Liver (tissue), 8 donors: ENCODE measurements at regions not wholly inside any gene's neighbourhood (a gene's known extent, or its start where the extent isn't known, plus 50 kb on each side); places are given as distances from the start of the nearest gene placed in this dataset.

ENCODE experiments used
- DNase-seq: peaks from one replicate; pipeline ENCODE4 v3.0.0-alpha.2; 2017; ENCODE audit warnings: low spot score
- H3K27ac ChIP-seq, 2 donors: one replicate each; pipeline ENCODE4 v1.7.0; 2013; ENCODE audit warnings: inconsistent platforms in 2 of 2, low read length in 2 of 2, control low read depth in 1 of 2, low read depth in 1 of 2, mild to moderate bottlenecking in 1 of 2
- H3K27me3 ChIP-seq, 4 donors: one replicate each; pipeline versions ENCODE4 v1.6.1 to v1.7.0; 2013; ENCODE audit warnings: low read length in 3 of 4, inconsistent platforms in 1 of 4, mild to moderate bottlenecking in 1 of 4, moderate library complexity in 1 of 4; ENCODE audit not compliant: control insufficient read depth in 4 of 4, insufficient read depth in 4 of 4
- H3K36me3 ChIP-seq, 4 donors: one replicate each; pipeline versions ENCODE4 v1.6.1 to v1.7.0; 2013; ENCODE audit warnings: low read length in 3 of 4, mild to moderate bottlenecking in 3 of 4, low read depth in 1 of 4, moderate library complexity in 1 of 4; ENCODE audit not compliant: control insufficient read depth in 4 of 4, insufficient read depth in 3 of 4
- H3K4me1 ChIP-seq, 4 donors: one replicate each; pipeline versions ENCODE4 v1.6.1 to v1.7.0; 2013; ENCODE audit warnings: low read length in 3 of 4, mild to moderate bottlenecking in 3 of 4, moderate library complexity in 1 of 4; ENCODE audit not compliant: control insufficient read depth in 4 of 4, insufficient read depth in 4 of 4
- H3K4me3 ChIP-seq, 3 donors: one replicate each; pipeline versions ENCODE4 v1.6.1 to v1.7.0; 2013; ENCODE audit warnings: low read length in 3 of 3, control low read depth in 1 of 3, low read depth in 1 of 3, mild to moderate bottlenecking in 1 of 3
- H3K9ac ChIP-seq, 2 donors: one replicate each; pipeline ENCODE4 v1.7.0; 2013; ENCODE audit warnings: low read length in 2 of 2, mild to moderate bottlenecking in 2 of 2, moderate library complexity in 2 of 2, control low read depth in 1 of 2, low read depth in 1 of 2
- H3K9me3 ChIP-seq, 4 donors: one replicate each; pipeline versions ENCODE4 v1.6.1 to v1.7.0; 2013; ENCODE audit warnings: low read length in 3 of 4; ENCODE audit not compliant: control insufficient read depth in 4 of 4
- CTCF ChIP-seq: fragments of 150-350 bp; IDR thresholded peaks from 2 replicates; pipeline ENCODE4 v1.5.1; 2017; ENCODE audit warnings: improper control_type of control experiment, low read depth, low read length; ENCODE audit not compliant: missing input control
- EGR1 ChIP-seq, 2 donors: IDR thresholded peaks; 2 replicates each; pipeline ENCODE4 v1.6.1; 2016 to 2018; ENCODE audit warnings: antibody characterized with exemption in 2 of 2, low read depth in 2 of 2
- FOXA1 ChIP-seq: IDR thresholded peaks from 2 replicates; pipeline ENCODE4 v1.6.1; 2016; ENCODE audit warnings: antibody characterized with exemption
- FOXA2 ChIP-seq: IDR thresholded peaks from 2 replicates; pipeline ENCODE4 v1.6.1; 2016; ENCODE audit warnings: antibody characterized with exemption
- GABPA ChIP-seq, 2 donors: IDR thresholded peaks in 1 of 2; conservative IDR thresholded peaks in 1 of 2; 2 replicates each; pipeline ENCODE4 v1.6.1; 2016; ENCODE audit warnings: antibody characterized with exemption in 2 of 2, mild to moderate bottlenecking in 1 of 2, moderate library complexity in 1 of 2
- HNF4A ChIP-seq, 2 donors: conservative IDR thresholded peaks; 2 replicates each; pipeline ENCODE4 v1.6.1; 2016; ENCODE audit warnings: antibody characterized with exemption in 2 of 2, mild to moderate bottlenecking in 2 of 2
- HNF4G ChIP-seq: IDR thresholded peaks from 2 replicates; pipeline ENCODE4 v1.6.1; 2016; ENCODE audit warnings: antibody characterized with exemption
- JUND ChIP-seq, 2 donors: IDR thresholded peaks; 2 replicates each; pipeline ENCODE4 v1.6.1; 2016; ENCODE audit warnings: antibody characterized with exemption in 2 of 2
- NR2F2 ChIP-seq: IDR thresholded peaks from 2 replicates; pipeline ENCODE4 v1.6.1; 2016; ENCODE audit warnings: antibody characterized with exemption
- RAD21 ChIP-seq, 2 donors: IDR thresholded peaks; 2 replicates each; pipeline ENCODE4 v1.6.1; 2016; ENCODE audit warnings: antibody characterized with exemption in 2 of 2, mild to moderate bottlenecking in 2 of 2
- REST ChIP-seq: IDR thresholded peaks from 2 replicates; pipeline ENCODE4 v1.6.1; 2016; ENCODE audit warnings: antibody characterized with exemption, mild to moderate bottlenecking
- RXRA ChIP-seq, 2 donors: IDR thresholded peaks; 2 replicates each; pipeline ENCODE4 v1.6.1; 2017 to 2018; ENCODE audit warnings: antibody characterized with exemption in 2 of 2, mild to moderate bottlenecking in 1 of 2
- SP1 ChIP-seq: IDR thresholded peaks from 2 replicates; pipeline ENCODE4 v1.6.1; 2018; ENCODE audit warnings: antibody characterized with exemption, mild to moderate bottlenecking
- TAF1 ChIP-seq: conservative IDR thresholded peaks from 2 replicates; pipeline ENCODE4 v1.6.1; 2016; ENCODE audit warnings: antibody characterized with exemption, mild to moderate bottlenecking
- YY1 ChIP-seq: IDR thresholded peaks from 2 replicates; pipeline ENCODE4 v1.6.1; 2016; ENCODE audit warnings: antibody characterized with exemption, mild to moderate bottlenecking
- ZBTB33 ChIP-seq: IDR thresholded peaks from 2 replicates; pipeline ENCODE4 v1.6.1; 2016; ENCODE audit warnings: antibody characterized with exemption
- WGBS: extraction: QIAGEN DNeasy Blood & Tissue Kit; methylation state at CpG from one replicate; pipeline ENCODE4 v1.1.7; 2013; 5-methylcytosine and 5-hydroxymethylcytosine counted together
- TF ChIP-seq, protein P1 (sequence below): IDR thresholded peaks from 2 replicates; pipeline ENCODE4 v1.6.1; 2016; ENCODE audit warnings: antibody characterized with exemption
- TF ChIP-seq, protein P2 (sequence below): IDR thresholded peaks from 2 replicates; pipeline ENCODE4 v1.6.1; 2016; ENCODE audit warnings: antibody characterized with exemption
- donor health status: healthy.
- donor health status: healthy.
- donor health status: healthy.
- donor health status: healthy.
- donor health status: healthy.

DNA sequence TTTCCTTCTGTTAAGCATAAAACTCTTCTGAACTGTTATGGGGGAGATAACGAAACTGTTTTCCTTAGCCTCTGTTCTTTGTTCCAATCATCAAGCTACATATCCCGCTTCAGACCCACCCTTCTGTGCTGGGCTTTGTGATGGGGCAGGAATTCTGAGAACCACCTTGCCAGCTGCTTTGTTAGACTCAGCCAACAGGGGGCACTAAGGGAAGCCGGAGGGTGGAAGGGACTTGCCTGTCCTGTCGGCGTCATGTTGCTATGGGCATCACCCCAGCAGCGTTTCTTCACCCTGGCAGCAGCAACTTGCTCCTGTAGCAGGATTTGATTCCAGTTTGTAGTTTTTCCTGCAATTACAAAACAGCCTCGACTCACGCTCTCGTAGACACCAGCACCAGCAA is 169.1 kb downstream of the CAAP1 start:
- TF ChIP-seq, protein P1, sequence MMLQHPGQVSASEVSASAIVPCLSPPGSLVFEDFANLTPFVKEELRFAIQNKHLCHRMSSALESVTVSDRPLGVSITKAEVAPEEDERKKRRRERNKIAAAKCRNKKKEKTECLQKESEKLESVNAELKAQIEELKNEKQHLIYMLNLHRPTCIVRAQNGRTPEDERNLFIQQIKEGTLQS: no peak
- TF ChIP-seq RAD21 (IDR thresholded peaks at IDR 0.05): no peak
- no peak for TF ChIP-seq ZBTB33
- no peak for TF ChIP-seq EGR1 (IDR thresholded peaks at IDR 0.05; ENCODE audit: low read depth in 2 of 2)
- TF ChIP-seq FOXA1: no peak
- no peak for TF ChIP-seq HNF4G
- no peak for TF ChIP-seq FOXA2
- no peak for TF ChIP-seq JUND (IDR thresholded peaks at IDR 0.05)
- TF ChIP-seq CTCF: no peak
- TF ChIP-seq SP1: no peak
- TF ChIP-seq TAF1: no peak
- TF ChIP-seq, protein P2, sequence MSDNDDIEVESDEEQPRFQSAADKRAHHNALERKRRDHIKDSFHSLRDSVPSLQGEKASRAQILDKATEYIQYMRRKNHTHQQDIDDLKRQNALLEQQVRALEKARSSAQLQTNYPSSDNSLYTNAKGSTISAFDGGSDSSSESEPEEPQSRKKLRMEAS: no peak
- TF ChIP-seq HNF4A (conservative IDR thresholded peaks at IDR 0.05): no peak
- no peak for TF ChIP-seq RXRA (IDR thresholded peaks at IDR 0.05)
- no peak for TF ChIP-seq REST
- TF ChIP-seq NR2F2: no peak
- no peak for TF ChIP-seq GABPA (IDR thresholded peaks at IDR 0.05 in 1 of 2, conservative IDR thresholded peaks at IDR 0.05 in 1 of 2)
- TF ChIP-seq YY1: no peak
- no peaks in the 10 kb centered on the region for H3K4me1 ChIP-seq
- WGBS: 27% methylated on average over 9 of the region's 9 CpGs
- H3K9ac ChIP-seq: no peak overlapping the region
- no peak overlapping the region for H3K4me3 ChIP-seq
- no peak for DNase-seq
- H3K9me3 ChIP-seq: no peaks in the 10 kb centered on the region
- no peaks in the 10 kb centered on the region for H3K27me3 ChIP-seq
- H3K36me3 ChIP-seq: no peaks in the 10 kb centered on the region
- H3K27ac ChIP-seq: no peak overlapping the region

DNA sequence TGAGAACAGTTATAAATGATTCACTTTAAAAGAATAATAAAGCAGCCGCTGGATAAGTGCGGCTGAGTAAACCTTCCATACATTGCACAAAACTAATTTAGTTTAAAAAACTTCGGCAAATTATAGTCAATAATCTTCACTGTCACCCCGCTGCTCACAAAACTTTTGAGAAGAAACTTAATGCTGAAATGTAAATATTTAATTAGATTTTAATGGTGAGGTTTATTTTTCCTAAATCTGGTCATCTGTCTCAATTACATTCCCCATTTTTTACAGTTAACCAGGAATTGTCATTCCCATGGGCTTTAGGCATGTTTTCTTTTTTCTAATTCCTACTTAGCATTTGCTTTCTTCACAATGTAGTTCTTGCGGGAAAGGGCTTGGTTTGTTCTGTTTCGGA is 169.8 kb downstream of the CAAP1 start:
- H3K9ac ChIP-seq: no peak overlapping the region
- TF ChIP-seq TAF1 (no peak), YY1 (no peak), CTCF (no peak), GABPA (IDR thresholded peaks at IDR 0.05 in 1 of 2, conservative IDR thresholded peaks at IDR 0.05 in 1 of 2) (no peak), HNF4A (conservative IDR thresholded peaks at IDR 0.05) (no peak), REST (no peak)
- TF ChIP-seq, protein P1: no peak
- H3K4me3 ChIP-seq: no peak overlapping the region
- no peaks in the 10 kb centered on the region for H3K36me3 ChIP-seq
- 85% methylated on average over 6 of the region's 6 CpGs for WGBS
- no peaks in the 10 kb centered on the region for H3K4me1 ChIP-seq
- H3K9me3 ChIP-seq: no peaks in the 10 kb centered on the region
- no peak overlapping the region for H3K27ac ChIP-seq
- DNase-seq: no peak
- H3K27me3 ChIP-seq: no peaks in the 10 kb centered on the region
